HepG2 (cell line): ENCODE measurements at regions not wholly inside any gene's neighbourhood (a gene's known extent, or its start where the extent isn't known, plus 50 kb on each side); places are given as distances from the start of the nearest gene placed in this dataset.

Experiments
- ATAC-seq: fragments of 200-7000 bp; cut with Tn5 transposase; 3 replicates; pipeline ENCODE4 v1.9.1; 2020; ENCODE audit warnings: mild to moderate bottlenecking, moderate library complexity
- BruUV-seq: library from RNA; stranded (reverse); fragments of 400-500 nt; replicated peaks from 2 replicates; lab custom pipeline; 2021; lab: Mats Ljungman, UMichigan
- CTCF ChIA-PET: fragments of 300-600 bp; formaldehyde crosslinking; extraction: SDS; loops from one replicate; lab custom pipeline; 2021; ENCODE audit warnings: low total read pairs, inconsistent platforms, low intra/inter-chr PET ratio; lab: Yijun Ruan, JAX
- POLR2A ChIA-PET: fragments of 350-600 bp; sonication (Branson Sonifier 250); formaldehyde crosslinking; loops from one replicate; lab custom pipeline; 2020; ENCODE audit warnings: antibody characterized with exemption, inconsistent platforms; lab: Yijun Ruan, JAX
- DNase-seq: peaks from one replicate; pipeline ENCODE4 v3.0.0-alpha.2; 2015; ENCODE audit warnings: low spot score
- FAIRE-seq: peaks from 3 replicates; lab custom pipeline; 2011; peaks lifted over from hg19 to GRCh38; lab: Jason Lieb, UNC
- H2AFZ ChIP-seq: one replicate; pipeline ENCODE4 v1.6.1; 2011; ENCODE audit warnings: low read length, inconsistent platforms
- H3K27ac ChIP-seq: fragments of 300-600 bp; 3 replicates; pipeline ENCODE4 v1.8.0; 2011; ENCODE audit warnings: mixed run types, mild to moderate bottlenecking, mixed read lengths, low read length, inconsistent platforms; ENCODE audit not compliant: insufficient read depth; ENCODE audit errors: extremely low read length
- H3K27me3 ChIP-seq, 2 experiments: fragments of 200-600 bp in 1 of 2; 2 replicates in 1 of 2; 3 replicates in 1 of 2; pipeline versions ENCODE4 v1.6.0 to v1.8.0; 2011; ENCODE audit warnings: low read length in 2 of 2, mild to moderate bottlenecking in 2 of 2, moderate library complexity in 2 of 2, inconsistent platforms in 1 of 2; ENCODE audit not compliant: insufficient read depth in 2 of 2, control insufficient read depth in 1 of 2
- H3K36me3 ChIP-seq, 2 experiments: fragments of 200-600 bp in 1 of 2; replicated peaks in 1 of 2; 2 replicates in 1 of 2; 3 replicates in 1 of 2; pipeline versions ENCODE4 v1.5.1 to v1.8.0; 2011; ENCODE audit warnings: low read length in 2 of 2, inconsistent platforms in 1 of 2; ENCODE audit not compliant: insufficient read depth in 2 of 2, control insufficient read depth in 1 of 2
- H3K4me1 ChIP-seq: 2 replicates; pipeline ENCODE4 v1.5.1; 2012; ENCODE audit warnings: low read length, inconsistent platforms; ENCODE audit not compliant: insufficient read depth
- H3K4me2 ChIP-seq: 2 replicates; pipeline ENCODE4 v1.6.0; 2011; ENCODE audit warnings: low read depth, low read length, inconsistent platforms
- H3K4me3 ChIP-seq, 3 experiments: fragments of 200-600 bp in 1 of 3; sonication (generic), shearing (Covaris generic) in 1 of 3; replicated peaks in 1 of 3; 2 replicates each; pipeline ENCODE4 v1.5.1; 2011 to 2016; ENCODE audit warnings: low read length in 3 of 3, inconsistent platforms in 2 of 3, low read depth in 2 of 3, mild to moderate bottlenecking in 2 of 3, control low read depth in 1 of 3, mixed read lengths in 1 of 3; ENCODE audit not compliant: insufficient read depth in 1 of 3
- H3K79me2 ChIP-seq: one replicate; pipeline ENCODE4 v1.6.1; 2011; ENCODE audit warnings: low read length, inconsistent platforms; ENCODE audit not compliant: insufficient read depth
- H3K9ac ChIP-seq: 2 replicates; pipeline ENCODE4 v1.6.0; 2011; ENCODE audit warnings: mild to moderate bottlenecking, low read depth, low read length, inconsistent platforms; ENCODE audit not compliant: insufficient read depth
- H3K9me3 ChIP-seq: 2 replicates; pipeline ENCODE4 v1.5.1; 2012; ENCODE audit warnings: mild to moderate bottlenecking, low read length
- H4K20me1 ChIP-seq: 2 replicates; pipeline ENCODE4 v1.6.0; 2011; ENCODE audit warnings: inconsistent platforms, mild to moderate bottlenecking, low read length, moderate library complexity; ENCODE audit not compliant: insufficient read depth
- DNMT3B ChIP-seq: conservative IDR thresholded peaks from 2 replicates; pipeline ENCODE4 v1.6.1; 2016; ENCODE audit warnings: missing biosample characterization, control low read depth
- FOXO4 ChIP-seq: sonication (generic); formaldehyde crosslinking; conservative IDR thresholded peaks from 2 replicates; pipeline ENCODE4 v1.8.1; 2023; ENCODE audit warnings: missing genetic modification reagents
- GTF2F1 ChIP-seq: fragments of 150-350 bp; IDR thresholded peaks from 2 replicates; pipeline ENCODE4 v1.6.1; 2014; ENCODE audit warnings: low read length
- HNF4G ChIP-seq, 2 experiments: sonication (generic) in 1 of 2; formaldehyde crosslinking in 1 of 2; IDR thresholded peaks; 2 replicates each; pipeline versions ENCODE4 v1.4.0 to v1.6.1; 2011 to 2020; ENCODE audit warnings: borderline replicate concordance in 2 of 2, low read depth in 2 of 2, mild to moderate bottlenecking in 2 of 2, low read length in 1 of 2, missing genetic modification reagents in 1 of 2, moderate library complexity in 1 of 2
- KLF16 ChIP-seq, 2 experiments: sonication (generic) in 1 of 2; formaldehyde crosslinking in 1 of 2; IDR thresholded peaks; 2 replicates each; pipeline versions ENCODE4 v1.6.1 to v1.8.0; 2016 to 2023; ENCODE audit warnings: missing genetic modification reagents in 2 of 2, missing compliant biosample characterization in 1 of 2
- SIN3A ChIP-seq: IDR thresholded peaks from 2 replicates; pipeline ENCODE4 v1.6.1; 2011; ENCODE audit warnings: low read depth, mild to moderate bottlenecking, control low read depth, low read length, borderline replicate concordance
- SP4 ChIP-seq: sonication (generic); formaldehyde crosslinking; IDR thresholded peaks from 2 replicates; pipeline ENCODE4 v1.8.1; 2023; ENCODE audit warnings: mild to moderate bottlenecking, missing genetic modification reagents
- SSRP1 ChIP-seq: IDR thresholded peaks from 2 replicates; pipeline ENCODE4 v1.6.1; 2016; ENCODE audit warnings: control low read depth
- ZNF138 ChIP-seq: sonication (generic); formaldehyde crosslinking; IDR thresholded peaks from 2 replicates; pipeline ENCODE4 v1.5.0; 2020; ENCODE audit warnings: mild to moderate bottlenecking, low read depth, missing genetic modification reagents
- ZNF446 ChIP-seq: sonication (generic); formaldehyde crosslinking; IDR thresholded peaks from 2 replicates; pipeline ENCODE4 v1.5.0; 2020; ENCODE audit warnings: mild to moderate bottlenecking, missing genetic modification reagents
- ZNF597 ChIP-seq: sonication (generic); formaldehyde crosslinking; IDR thresholded peaks from 2 replicates; pipeline ENCODE4 v1.5.0; 2020; ENCODE audit warnings: missing genetic modification reagents
- ZSCAN12 ChIP-seq: sonication (generic); formaldehyde crosslinking; IDR thresholded peaks from 2 replicates; pipeline ENCODE4 v1.9.0; 2021; ENCODE audit warnings: mild to moderate bottlenecking, missing genetic modification reagents
- whole genome bisulfite sequencing: methylation state at CpG from one replicate; pipeline ENCODE4 v1.1.6; 2017; ENCODE audit warnings: low lambda C conversion rate; 5-methylcytosine and 5-hydroxymethylcytosine counted together
- in situ Hi-C: cut with HindIII; loops from 2 replicates; pipeline ENCODE4 v1.10.0; 2017; ENCODE audit warnings: low pct_unique_long_range_greater_than_20kb; ENCODE audit not compliant: extremely low pct_ligation_motif_present
- intact Hi-C: fragments of 100-400 bp; cut with micrococcal nuclease; formaldehyde crosslinking; loops from one replicate; pipeline ENCODE4 v1.10.0; 2022; ENCODE audit not compliant: unreplicated experiment
- TF ChIP-seq, protein P1 (sequence below): sonication (generic); formaldehyde crosslinking; IDR thresholded peaks from 2 replicates; pipeline ENCODE4 v1.4.0; 2020; ENCODE audit warnings: missing genetic modification reagents, mild to moderate bottlenecking, borderline replicate concordance

DNA sequence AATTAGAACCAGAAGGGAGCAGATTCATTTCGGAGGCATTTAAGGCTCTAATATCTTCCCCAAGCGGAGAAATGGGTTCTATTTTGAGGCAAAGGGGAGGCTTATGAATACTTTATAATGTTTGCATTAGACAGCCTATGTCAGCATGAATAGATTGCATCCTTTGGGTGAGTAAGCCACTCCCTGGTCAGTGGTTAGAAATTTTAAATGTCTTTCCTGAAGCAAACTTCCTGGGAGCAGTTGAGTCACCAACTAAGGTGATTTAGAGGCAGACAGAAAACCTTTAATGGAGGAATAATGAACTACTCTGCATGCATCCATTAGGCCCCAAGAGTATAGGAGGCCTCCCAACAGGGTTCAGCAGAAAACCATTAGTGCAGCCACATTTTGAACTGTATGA, 204.9 kb downstream of the ELAVL2 start (continued):
- no peak for TF ChIP-seq SIN3A

- FAIRE-seq = no peak
- Histone ChIP-seq H3K4me3 (no peak overlapping the region), H3K27ac (no peak overlapping the region), H3K9me3 (no peaks in the 10 kb centered on the region), H3K27me3 (no peaks in the 10 kb centered on the region), H3K9ac (no peak overlapping the region), H3K4me1 (no peaks in the 10 kb centered on the region), H3K36me3 (no peaks in the 10 kb centered on the region), H2AFZ (no peak overlapping the region), H3K4me2 (no peak overlapping the region), H4K20me1 (no peaks in the 10 kb centered on the region), H3K79me2 (no peaks in the 10 kb centered on the region)
- ChIA-PET CTCF (no interaction called here), POLR2A (no interaction called here)
- 16% methylated on average over 3 of the region's 3 CpGs for WGBS
- BruUV-seq = no TSS peak
- ATAC-seq = no peak
- in situ Hi-C loops = no loop called here
- DNase-seq = no peak
- TF ChIP-seq FOXO4 (CRISPR knock-in tag) (no peak), HNF4G (IDR thresholded peaks at IDR 0.05; ENCODE audit: borderline replicate concordance, low read depth, low read length) (no peak), HNF4G (CRISPR knock-in tag; IDR thresholded peaks at IDR 0.05; ENCODE audit: borderline replicate concordance, low read depth) (no peak), SP4 (CRISPR knock-in tag) (no peak), DNMT3B (CRISPR knock-in tag) (no peak), SSRP1 (CRISPR knock-in tag) (no peak), ZSCAN12 (CRISPR knock-in tag) (no peak), ZNF597 (no peak), GTF2F1 (no peak), KLF16 (CRISPR knock-in tag; IDR thresholded peaks at IDR 0.05) (no peak), ZNF138 (no peak), ZNF446 (CRISPR knock-in tag) (no peak)
- TF ChIP-seq, protein P1, sequence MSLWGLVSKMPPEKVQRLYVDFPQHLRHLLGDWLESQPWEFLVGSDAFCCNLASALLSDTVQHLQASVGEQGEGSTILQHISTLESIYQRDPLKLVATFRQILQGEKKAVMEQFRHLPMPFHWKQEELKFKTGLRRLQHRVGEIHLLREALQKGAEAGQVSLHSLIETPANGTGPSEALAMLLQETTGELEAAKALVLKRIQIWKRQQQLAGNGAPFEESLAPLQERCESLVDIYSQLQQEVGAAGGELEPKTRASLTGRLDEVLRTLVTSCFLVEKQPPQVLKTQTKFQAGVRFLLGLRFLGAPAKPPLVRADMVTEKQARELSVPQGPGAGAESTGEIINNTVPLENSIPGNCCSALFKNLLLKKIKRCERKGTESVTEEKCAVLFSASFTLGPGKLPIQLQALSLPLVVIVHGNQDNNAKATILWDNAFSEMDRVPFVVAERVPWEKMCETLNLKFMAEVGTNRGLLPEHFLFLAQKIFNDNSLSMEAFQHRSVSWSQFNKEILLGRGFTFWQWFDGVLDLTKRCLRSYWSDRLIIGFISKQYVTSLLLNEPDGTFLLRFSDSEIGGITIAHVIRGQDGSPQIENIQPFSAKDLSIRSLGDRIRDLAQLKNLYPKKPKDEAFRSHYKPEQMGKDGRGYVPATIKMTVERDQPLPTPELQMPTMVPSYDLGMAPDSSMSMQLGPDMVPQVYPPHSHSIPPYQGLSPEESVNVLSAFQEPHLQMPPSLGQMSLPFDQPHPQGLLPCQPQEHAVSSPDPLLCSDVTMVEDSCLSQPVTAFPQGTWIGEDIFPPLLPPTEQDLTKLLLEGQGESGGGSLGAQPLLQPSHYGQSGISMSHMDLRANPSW (CRISPR knock-in tag) = no peak
- intact Hi-C loops = no loop called here
Measured at GRCh38 chr9:23621924-23622323, 204.1 kb downstream of the ELAVL2 start.
